ENCODE measurements at regions not wholly inside any gene's neighbourhood (a gene's known extent, or its start where the extent isn't known, plus 50 kb on each side); places are given as distances from the start of the nearest gene placed in this dataset.

- FAIRE-seq (no peak), DNase-seq (ENCODE audit: low spot score) (peak; percentile 73)
Observed at GRCh38 chr13:99436686-99437416, 64.4 kb upstream of the TM9SF2 start.

DNA sequence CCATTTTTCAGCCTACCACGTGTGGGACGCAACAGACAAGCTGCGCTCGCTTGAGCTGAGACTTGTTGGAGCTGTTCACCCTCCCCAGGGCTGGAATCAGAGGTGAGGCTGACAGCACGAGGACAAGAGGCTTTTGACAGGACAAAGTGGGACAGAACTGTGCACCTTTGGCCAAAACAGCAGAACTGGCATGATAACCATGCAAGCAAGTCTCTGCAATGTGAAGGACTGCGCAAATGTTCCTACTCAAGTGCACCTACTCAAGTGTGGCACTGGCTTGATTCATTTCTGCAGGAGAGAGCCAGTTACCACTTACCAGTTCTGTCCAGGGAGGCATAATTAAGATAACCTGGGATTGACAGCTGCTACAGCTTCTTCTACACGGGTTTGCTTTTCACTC, 62.2 kb upstream of the TM9SF2 start:
- FAIRE-seq (no peak), DNase-seq (ENCODE audit: low spot score) (no peak)

DNA sequence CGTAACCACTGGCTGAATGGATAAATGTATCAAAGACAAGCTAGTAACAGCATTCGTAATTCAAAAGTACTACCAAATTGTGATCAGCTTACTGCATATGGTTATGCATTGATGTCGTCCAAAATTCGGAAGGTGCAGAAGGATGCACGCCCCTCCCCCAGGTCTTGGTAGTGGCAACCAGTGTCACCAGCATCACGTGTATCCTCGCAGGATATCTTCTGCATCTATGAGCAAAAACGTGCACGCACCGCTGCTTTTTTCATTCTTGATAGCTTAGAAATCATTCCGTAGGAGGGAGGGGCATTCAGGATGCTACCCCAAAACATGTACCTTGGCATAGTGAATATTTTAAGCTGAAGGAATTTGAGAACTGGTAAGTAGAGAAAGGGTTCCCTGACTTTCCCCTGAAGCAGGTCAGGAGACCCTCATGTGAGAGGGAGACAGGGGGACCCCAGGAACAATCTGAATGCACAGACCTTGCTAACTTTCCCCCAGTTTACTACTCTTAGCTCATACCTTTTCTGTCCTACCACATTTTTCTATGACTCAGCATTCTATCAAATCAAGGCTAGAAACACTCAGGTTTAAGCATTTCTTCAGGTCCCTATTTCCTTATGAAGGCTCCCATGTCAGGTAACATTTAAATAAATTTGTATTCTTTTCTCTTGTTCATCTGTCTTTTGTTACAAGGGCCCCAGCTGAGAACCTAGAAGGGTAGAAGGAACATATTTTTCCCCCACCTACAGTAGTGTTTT, 61.2 kb upstream of the TM9SF2 start:
- DNase-seq (ENCODE audit: low spot score), result no peak
- no peak for FAIRE-seq

DNA sequence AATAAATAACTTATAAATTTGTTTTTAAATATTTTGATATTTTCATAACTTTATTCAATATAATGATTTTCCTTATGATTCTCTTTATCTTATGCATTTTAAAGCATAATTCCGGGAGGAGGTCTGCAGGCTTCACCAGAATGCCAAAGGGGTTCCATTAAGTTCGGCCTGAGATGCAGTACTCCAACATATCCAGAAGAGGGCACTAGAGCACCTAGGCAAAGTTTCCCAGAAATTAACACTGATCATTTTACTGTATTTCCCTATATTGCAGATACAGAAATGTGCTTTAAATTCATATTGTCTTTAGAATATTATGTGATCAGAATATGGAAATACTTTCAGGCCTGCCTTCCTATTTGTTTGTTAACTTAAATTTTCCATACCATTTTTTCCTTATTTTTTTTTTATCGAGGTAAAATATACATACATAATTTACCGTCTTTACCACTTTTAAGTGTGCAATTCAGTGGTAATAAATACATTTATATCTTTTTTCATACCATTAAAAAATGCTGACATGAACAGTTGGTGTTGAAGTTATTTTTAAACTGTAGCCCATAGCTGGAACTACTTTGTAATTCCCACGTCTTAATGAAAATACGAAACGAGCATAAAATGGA, 58.9 kb upstream of the TM9SF2 start:
- FAIRE-seq (no peak), DNase-seq (ENCODE audit: low spot score) (peak; percentile 27)

DNA sequence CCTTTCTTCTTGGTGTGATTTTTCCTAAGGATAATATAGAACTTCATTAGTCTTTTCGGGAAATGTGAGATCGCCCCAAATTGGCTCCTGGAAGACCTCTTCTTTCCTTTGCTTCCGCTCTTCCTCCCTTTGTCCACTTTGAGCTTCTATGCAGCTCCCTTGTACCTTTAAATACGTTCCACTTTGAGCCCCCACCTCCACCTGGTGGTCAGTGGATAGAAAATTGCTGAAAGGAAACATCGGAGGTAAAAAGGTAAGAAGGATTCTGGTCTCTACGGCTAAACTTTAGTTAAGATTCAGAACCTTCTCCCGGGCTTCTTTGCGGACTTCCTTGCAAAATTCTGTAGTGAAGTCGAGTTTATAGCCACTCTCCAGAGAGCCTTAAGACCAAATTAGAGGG, 55.0 kb upstream of the TM9SF2 start:
- DNase-seq (ENCODE audit: low spot score) (no peak), FAIRE-seq (no peak)

DNA sequence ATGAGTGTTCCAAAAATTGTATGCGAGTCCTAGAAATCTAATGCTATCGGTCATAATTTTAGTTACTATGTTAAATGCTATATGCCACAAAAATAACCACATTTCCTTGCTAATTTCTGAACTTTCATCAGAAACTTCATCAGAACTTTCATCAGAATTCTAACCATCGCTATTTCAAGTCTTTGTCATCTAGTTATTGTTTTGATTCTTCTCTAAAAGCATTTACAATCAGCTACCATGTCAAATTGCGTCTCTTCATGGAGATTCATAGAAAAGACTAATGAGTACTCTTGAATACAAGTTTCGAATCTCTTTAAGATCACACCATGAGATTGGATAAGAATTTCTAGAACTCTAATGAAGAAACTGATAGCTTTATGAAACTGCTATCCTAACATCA, 52.7 kb upstream of the TM9SF2 start:
- DNase-seq (ENCODE audit: low spot score) (no peak), FAIRE-seq (no peak)

GRCh38 chr13:99450416-99450815, 50.9 kb upstream of the TM9SF2 start:
- FAIRE-seq (no peak), DNase-seq (ENCODE audit: low spot score) (no peak)

Measured in urothelium cell line (cell line).